Progenitor cell of endocrine pancreas (in vitro differentiated cells): ENCODE measurements at regions not wholly inside any gene's neighbourhood (a gene's known extent, or its start where the extent isn't known, plus 50 kb on each side); places are given as distances from the start of the nearest gene placed in this dataset. TPM values are rescaled to one million over a fixed set of nuclear protein-coding genes. Genes with fewer than 3 reads are reported as not detected.

Source experiments
- DNase-seq: peaks from one replicate; pipeline ENCODE4 v3.0.0; 2021; ENCODE audit warnings: low spot score; ENCODE audit not compliant: unreplicated experiment
- H3K27ac Mint-ChIP-seq: 2 replicates; pipeline ENCODE4 v1.8.0; 2021; ENCODE audit warnings: mild to moderate bottlenecking, moderate library complexity, mixed read lengths
- H3K27me3 Mint-ChIP-seq: 2 replicates; pipeline ENCODE4 v1.8.0; 2021; ENCODE audit warnings: mixed read lengths
- H3K36me3 Mint-ChIP-seq: 2 replicates; pipeline ENCODE4 v1.8.0; 2022; ENCODE audit warnings: mixed read lengths; ENCODE audit not compliant: insufficient read depth
- H3K4me1 Mint-ChIP-seq: 2 replicates; pipeline ENCODE4 v1.8.0; 2021; ENCODE audit warnings: low read depth, mixed read lengths
- H3K4me3 Mint-ChIP-seq: 2 replicates; pipeline ENCODE4 v1.8.0; 2021; ENCODE audit warnings: low read depth, mild to moderate bottlenecking, moderate library complexity, mixed read lengths
- H3K9me3 Mint-ChIP-seq: 2 replicates; pipeline ENCODE4 v1.8.0; 2021; ENCODE audit warnings: low read depth, mixed read lengths
- microRNA-seq: library from miRNA; unstranded; fragments of <30 nt; microRNA quantifications from one replicate; pipeline ENCODE4 v1.1.0, GENCODE V29; 2020; ENCODE audit warnings: borderline number of aligned reads; ENCODE audit not compliant: unreplicated experiment
- TF ChIP-seq, protein P1 (sequence below): fragments of 200-600 bp; sonication (generic); IDR thresholded peaks from one replicate; pipeline ENCODE4 v1.5.0; 2021; ENCODE audit warnings: antibody characterized with exemption, mild to moderate bottlenecking; ENCODE audit not compliant: unreplicated experiment

DNA sequence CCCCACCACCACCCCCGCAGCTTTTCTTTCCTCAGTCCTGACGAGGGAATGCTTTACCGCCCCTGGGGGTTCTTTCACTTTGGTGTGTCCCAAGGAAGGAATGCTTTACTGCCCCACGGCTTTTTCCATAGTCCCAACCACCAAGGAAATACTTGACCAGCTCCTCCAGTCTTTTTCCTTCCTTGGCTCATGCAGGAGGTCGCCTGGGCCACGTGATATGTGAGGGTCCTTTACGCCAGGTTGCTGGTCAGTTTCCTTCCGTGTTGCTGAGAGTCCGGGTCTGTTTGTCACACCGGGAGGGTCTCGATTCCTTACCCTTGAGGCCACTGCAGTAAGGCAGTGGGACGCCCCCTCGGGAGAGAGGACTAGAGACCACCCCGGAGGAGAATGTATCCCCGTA is 58.9 kb upstream of the CDH4 start:
- H3K36me3 Mint-ChIP-seq: no peaks in the 10 kb centered on the region
- H3K4me3 Mint-ChIP-seq: no peak overlapping the region
- H3K27ac Mint-ChIP-seq: no peak overlapping the region
- TF ChIP-seq, protein P1, sequence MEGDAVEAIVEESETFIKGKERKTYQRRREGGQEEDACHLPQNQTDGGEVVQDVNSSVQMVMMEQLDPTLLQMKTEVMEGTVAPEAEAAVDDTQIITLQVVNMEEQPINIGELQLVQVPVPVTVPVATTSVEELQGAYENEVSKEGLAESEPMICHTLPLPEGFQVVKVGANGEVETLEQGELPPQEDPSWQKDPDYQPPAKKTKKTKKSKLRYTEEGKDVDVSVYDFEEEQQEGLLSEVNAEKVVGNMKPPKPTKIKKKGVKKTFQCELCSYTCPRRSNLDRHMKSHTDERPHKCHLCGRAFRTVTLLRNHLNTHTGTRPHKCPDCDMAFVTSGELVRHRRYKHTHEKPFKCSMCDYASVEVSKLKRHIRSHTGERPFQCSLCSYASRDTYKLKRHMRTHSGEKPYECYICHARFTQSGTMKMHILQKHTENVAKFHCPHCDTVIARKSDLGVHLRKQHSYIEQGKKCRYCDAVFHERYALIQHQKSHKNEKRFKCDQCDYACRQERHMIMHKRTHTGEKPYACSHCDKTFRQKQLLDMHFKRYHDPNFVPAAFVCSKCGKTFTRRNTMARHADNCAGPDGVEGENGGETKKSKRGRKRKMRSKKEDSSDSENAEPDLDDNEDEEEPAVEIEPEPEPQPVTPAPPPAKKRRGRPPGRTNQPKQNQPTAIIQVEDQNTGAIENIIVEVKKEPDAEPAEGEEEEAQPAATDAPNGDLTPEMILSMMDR: no peak
- no peak for DNase-seq
- peaks cover 7% of the 10 kb centered on the region for H3K27me3 Mint-ChIP-seq
- peaks cover 10% of the 10 kb centered on the region for H3K4me1 Mint-ChIP-seq
- no peaks in the 10 kb centered on the region for H3K9me3 Mint-ChIP-seq

Small RNA genes in the stretch of these regions (microRNA-seq; reads per million reads assigned to microRNA genes)
- not detected for gene MIR4533
- not detected for gene MIR548AG2
- gene MIR646: not detected
